Esophagus squamous epithelium (tissue), 5 donors: ENCODE measurements at regions not wholly inside any gene's neighbourhood (a gene's known extent, or its start where the extent isn't known, plus 50 kb on each side); places are given as distances from the start of the nearest gene placed in this dataset.

Experiments
- DNase-seq: peaks from one replicate; lab custom pipeline; 2025; lab: John Stamatoyannopoulos, UW
- H3K27ac ChIP-seq, 4 donors: fragments of 200-600 bp; sonication (generic); one replicate each; pipeline ENCODE4 v1.5.1; 2016 to 2019; ENCODE audit warnings: mild to moderate bottlenecking in 1 of 4
- H3K27me3 ChIP-seq, 4 donors: fragments of 200-600 bp; sonication (generic); 1 replicate in 3 of 4; 2 replicates in 1 of 4; pipeline versions ENCODE4 v1.5.1 to v1.6.0; 2017 to 2021; ENCODE audit warnings: antibody characterized with exemption in 1 of 4
- H3K36me3 ChIP-seq, 3 donors: fragments of 200-600 bp; sonication (generic); one replicate each; pipeline ENCODE4 v1.5.1; 2016 to 2019
- H3K4me1 ChIP-seq, 3 donors: fragments of 200-600 bp; sonication (generic); one replicate each; pipeline ENCODE4 v1.5.1; 2017 to 2019
- H3K4me3 ChIP-seq, 4 donors: fragments of 200-600 bp; sonication (generic); 1 replicate in 3 of 4; 2 replicates in 1 of 4; pipeline ENCODE4 v1.5.1; 2016 to 2019; ENCODE audit warnings: mild to moderate bottlenecking in 2 of 4, moderate library complexity in 1 of 4
- H3K9me3 ChIP-seq, 3 donors: fragments of 200-600 bp; sonication (generic); one replicate each; pipeline ENCODE4 v1.5.1; 2016 to 2019
- POLR2A ChIP-seq, 4 donors: fragments of 450-650 bp; IDR thresholded peaks; one replicate each; pipeline ENCODE4 v1.6.1; 2017; ENCODE audit warnings: antibody characterized with exemption in 4 of 4, mild to moderate bottlenecking in 4 of 4, moderate library complexity in 3 of 4
- WGBS, 2 donors: methylation state at CpG; one replicate each; pipeline ENCODE4 v1.1.5; 2018; 5-methylcytosine and 5-hydroxymethylcytosine counted together
- intact Hi-C: fragments of 100-400 bp; cut with DNase I; formaldehyde crosslinking; loops from one replicate; pipeline ENCODE4 v1.15.0; 2022
- TF ChIP-seq, protein P1 (sequence below), 6 experiments: fragments of 450-650 bp in 4 of 6; fragments of 200-600 bp in 2 of 6; sonication (generic) in 2 of 6; IDR thresholded peaks; one replicate each; pipeline ENCODE4 v1.5.1; 2016 to 2019; ENCODE audit warnings: antibody characterized with exemption in 6 of 6, mild to moderate bottlenecking in 4 of 6, moderate library complexity in 4 of 6
- donor health status: DM: yes; HTN: yes; CAD: no.

DNA sequence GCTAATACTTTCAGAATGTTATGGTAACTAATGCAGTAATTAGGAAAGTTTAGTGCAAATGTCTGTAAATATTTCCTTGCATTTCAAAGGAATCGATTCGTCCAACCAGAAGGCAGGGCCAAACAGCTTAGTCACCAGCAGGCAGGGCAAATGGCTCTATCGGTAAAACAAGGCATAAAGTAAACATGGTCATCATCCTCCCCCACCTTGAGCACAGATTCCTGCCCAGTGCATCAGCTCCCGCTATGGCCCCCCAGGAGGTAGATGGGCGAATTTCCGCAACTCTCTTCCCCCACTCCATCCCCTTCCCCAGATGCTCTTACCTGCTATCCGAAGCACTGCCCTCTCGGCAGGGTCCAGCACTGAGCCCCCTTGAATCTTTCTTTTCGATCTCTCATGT is 103.8 kb upstream of the BEND6 start:
- intact Hi-C loops = no loop called here
- H3K27ac ChIP-seq = peak overlapping the region in 3 of 4 donors; percentile 47 to 51 (median 51)
- no peak for DNase-seq
- H3K9me3 ChIP-seq = no peaks in the 10 kb centered on the region
- TF ChIP-seq POLR2A (IDR thresholded peaks at IDR 0.05) = no peak
- TF ChIP-seq, protein P1, sequence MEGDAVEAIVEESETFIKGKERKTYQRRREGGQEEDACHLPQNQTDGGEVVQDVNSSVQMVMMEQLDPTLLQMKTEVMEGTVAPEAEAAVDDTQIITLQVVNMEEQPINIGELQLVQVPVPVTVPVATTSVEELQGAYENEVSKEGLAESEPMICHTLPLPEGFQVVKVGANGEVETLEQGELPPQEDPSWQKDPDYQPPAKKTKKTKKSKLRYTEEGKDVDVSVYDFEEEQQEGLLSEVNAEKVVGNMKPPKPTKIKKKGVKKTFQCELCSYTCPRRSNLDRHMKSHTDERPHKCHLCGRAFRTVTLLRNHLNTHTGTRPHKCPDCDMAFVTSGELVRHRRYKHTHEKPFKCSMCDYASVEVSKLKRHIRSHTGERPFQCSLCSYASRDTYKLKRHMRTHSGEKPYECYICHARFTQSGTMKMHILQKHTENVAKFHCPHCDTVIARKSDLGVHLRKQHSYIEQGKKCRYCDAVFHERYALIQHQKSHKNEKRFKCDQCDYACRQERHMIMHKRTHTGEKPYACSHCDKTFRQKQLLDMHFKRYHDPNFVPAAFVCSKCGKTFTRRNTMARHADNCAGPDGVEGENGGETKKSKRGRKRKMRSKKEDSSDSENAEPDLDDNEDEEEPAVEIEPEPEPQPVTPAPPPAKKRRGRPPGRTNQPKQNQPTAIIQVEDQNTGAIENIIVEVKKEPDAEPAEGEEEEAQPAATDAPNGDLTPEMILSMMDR (IDR thresholded peaks at IDR 0.05) = no peak
- peak overlapping the region; percentile 14 to 62 (median 44) for H3K4me3 ChIP-seq
- H3K36me3 ChIP-seq = no peaks in the 10 kb centered on the region
- peaks cover 0 to 25% (median 7%) of the 10 kb centered on the region in 3 donors for H3K4me1 ChIP-seq
- no peaks in the 10 kb centered on the region for H3K27me3 ChIP-seq
- WGBS, 2 donors = 7 to 14% methylated on average over 4 to 9 of the region's 9 CpGs

DNA sequence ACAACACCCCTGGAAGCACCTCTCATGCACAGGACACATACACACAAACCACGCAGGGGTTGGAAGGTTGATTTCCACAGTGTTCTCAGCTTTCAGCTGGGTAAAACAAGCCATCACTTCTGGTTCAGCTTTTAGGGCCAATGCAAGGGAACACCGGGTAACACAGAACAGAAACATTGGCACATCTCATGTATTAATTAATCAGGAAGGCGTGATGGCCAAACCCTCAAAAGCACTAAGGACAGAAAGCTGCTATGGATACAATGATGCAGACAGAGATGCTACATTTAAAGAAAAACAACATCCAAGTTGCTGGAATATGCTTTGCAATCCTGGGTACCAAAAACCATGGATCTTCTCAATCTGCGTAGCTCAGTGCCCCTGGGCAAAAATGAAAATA is 104.3 kb upstream of the BEND6 start:
- Histone ChIP-seq H3K36me3 (no peaks in the 10 kb centered on the region), H3K4me1 (peaks cover 0 to 25% (median 7%) of the 10 kb centered on the region in 3 donors), H3K27me3 (no peaks in the 10 kb centered on the region), H3K4me3 (peak overlapping the region in 3 of 4 donors; percentile 43 to 62 (median 46)), H3K9me3 (no peaks in the 10 kb centered on the region), H3K27ac (peak overlapping the region in 3 of 4 donors; percentile 47 to 51 (median 51))
- intact Hi-C loops = no loop called here
- 53 to 55% methylated on average over 4 of the region's 4 CpGs for WGBS, 2 donors
- DNase-seq = no peak
- TF ChIP-seq, protein P1 (IDR thresholded peaks at IDR 0.05) = no peak
- no peak for TF ChIP-seq POLR2A (IDR thresholded peaks at IDR 0.05)

DNA sequence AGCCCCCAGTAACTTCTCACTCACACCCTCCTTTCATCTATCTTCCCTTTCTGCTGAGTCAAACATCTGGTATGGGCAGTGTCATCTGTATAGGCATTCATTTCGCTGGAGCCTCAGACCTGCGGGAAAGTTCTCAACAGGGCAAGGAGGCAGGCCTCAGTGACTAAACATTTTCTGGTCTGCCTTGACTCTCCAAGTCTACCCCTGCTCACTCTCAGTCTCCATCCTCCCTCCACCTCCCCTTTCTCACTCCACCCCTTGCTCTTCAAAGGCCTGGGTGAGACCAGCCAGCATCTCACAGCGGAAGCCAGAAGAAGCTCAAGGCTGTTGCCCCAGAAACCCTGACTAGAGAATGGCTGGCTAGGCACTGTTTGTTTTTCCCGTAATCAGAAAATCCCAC is 105.0 kb upstream of the BEND6 start:
- intact Hi-C loops = loop anchor here (10.0 kb wide), 1 partner anchor 145 kb away; no protein-coding TSS in a partner anchor
- Histone ChIP-seq H3K4me3 (no peak overlapping the region), H3K4me1 (peaks cover 0 to 25% (median 7%) of the 10 kb centered on the region in 3 donors), H3K27me3 (no peaks in the 10 kb centered on the region), H3K36me3 (no peaks in the 10 kb centered on the region), H3K9me3 (no peaks in the 10 kb centered on the region), H3K27ac (no peak overlapping the region)
- WGBS, 2 donors = 77 to 79% methylated on average over 4 of the region's 4 CpGs
- TF ChIP-seq POLR2A (IDR thresholded peaks at IDR 0.05) = no peak
- TF ChIP-seq, protein P1 (IDR thresholded peaks at IDR 0.05) = no peak
- DNase-seq = no peak

DNA sequence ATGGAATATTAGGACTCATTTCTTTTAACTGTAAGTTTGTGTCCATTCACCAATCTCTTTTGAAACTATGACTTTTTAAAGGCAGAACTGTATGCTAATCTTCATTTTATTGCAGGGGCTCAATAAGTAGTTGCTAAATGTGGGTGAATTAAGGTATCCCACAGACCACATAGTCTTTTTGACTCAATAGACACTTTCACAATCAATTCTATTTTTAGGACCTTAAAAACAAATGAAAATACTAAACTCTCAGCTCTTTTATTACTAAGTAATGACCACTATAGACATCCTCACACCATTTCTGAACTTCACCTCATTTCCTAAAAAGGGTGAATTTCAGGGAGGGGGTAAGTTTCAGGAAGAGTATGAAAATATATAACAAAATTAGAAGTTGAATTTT is 106.8 kb upstream of the BEND6 start:
- Histone ChIP-seq H3K4me1 (peaks cover 7 to 39% (median 8%) of the 10 kb centered on the region in 3 donors), H3K4me3 (no peak overlapping the region), H3K27me3 (peaks cover 0 to 14% (median 0%) of the 10 kb centered on the region in 4 donors), H3K9me3 (no peaks in the 10 kb centered on the region), H3K36me3 (no peaks in the 10 kb centered on the region), H3K27ac (no peak overlapping the region)
- TF ChIP-seq, protein P1 (IDR thresholded peaks at IDR 0.05) = no peak
- TF ChIP-seq POLR2A (IDR thresholded peaks at IDR 0.05) = no peak
- no peak for DNase-seq
- intact Hi-C loops = loop anchor here (10.0 kb wide), 1 partner anchor 143 kb away; no protein-coding TSS in a partner anchor

DNA sequence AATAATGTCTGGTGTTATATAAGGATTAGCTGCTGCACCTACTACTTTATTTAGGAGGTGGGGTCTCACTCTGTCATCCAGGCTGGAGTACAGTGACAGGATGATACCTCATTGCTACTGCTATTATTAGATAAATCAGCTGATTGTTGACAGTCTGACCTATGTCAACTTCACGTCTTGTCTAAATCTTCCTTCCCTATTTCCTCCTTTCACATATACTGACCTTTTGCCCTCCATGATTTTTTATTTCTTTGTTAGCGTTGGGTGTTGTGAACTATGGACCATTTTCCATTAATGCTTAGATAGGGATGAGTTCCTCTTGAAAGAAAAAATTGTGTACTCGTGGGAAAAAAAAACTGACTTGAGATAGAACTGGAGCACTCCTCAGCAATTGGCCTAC is 109.9 kb upstream of the BEND6 start:
- TF ChIP-seq POLR2A (IDR thresholded peaks at IDR 0.05) = no peak
- TF ChIP-seq, protein P1 (IDR thresholded peaks at IDR 0.05) = no peak
- Histone ChIP-seq H3K4me3 (no peak overlapping the region), H3K36me3 (no peaks in the 10 kb centered on the region), H3K9me3 (no peaks in the 10 kb centered on the region), H3K27me3 (peaks cover 0 to 34% (median 0%) of the 10 kb centered on the region in 4 donors), H3K27ac (no peak overlapping the region), H3K4me1 (peaks cover 8 to 40% (median 8%) of the 10 kb centered on the region in 3 donors)
- WGBS, 2 donors = 72 to 77% methylated on average over 3 of the region's 3 CpGs
- no peak for DNase-seq
- intact Hi-C loops = loop anchor here (10.0 kb wide), 1 partner anchor 140 kb away; no protein-coding TSS in a partner anchor
